GM19468 (cell line): ENCODE measurements at regions not wholly inside any gene's neighbourhood (a gene's known extent, or its start where the extent isn't known, plus 50 kb on each side); places are given as distances from the start of the nearest gene placed in this dataset.

Experiments used
- ATAC-seq: cut with Tn5 transposase; IDR thresholded peaks from one replicate; pipeline ENCODE4 v1.9.1; 2021; ENCODE audit warnings: mild to moderate bottlenecking, moderate library complexity, moderate number of reproducible peaks; ENCODE audit not compliant: unreplicated experiment; ENCODE audit errors: extremely low read depth

GRCh38 chr10:130364631-130365411, 228.6 kb downstream of the GLRX3 start:
- ATAC-seq = no peak

GRCh38 chr10:130368761-130369560, 232.8 kb downstream of the GLRX3 start:
- no peak for ATAC-seq

GRCh38 chr10:130369645-130370381, 233.6 kb downstream of the GLRX3 start:
- ATAC-seq = no peak

- ATAC-seq = no peak
These were observed 234.5 kb downstream of the GLRX3 start for GRCh38 chr10:130370721-130371120.

- ATAC-seq = no peak
These were observed 235.0 kb downstream of the GLRX3 start for GRCh38 chr10:130371156-130371555.

- no peak for ATAC-seq
These were observed 235.5 kb downstream of the GLRX3 start for GRCh38 chr10:130371666-130372065.

GRCh38 chr10:130372222-130372621, 236.0 kb downstream of the GLRX3 start:
- ATAC-seq = no peak

- ATAC-seq = no peak
These were observed 236.7 kb downstream of the GLRX3 start for GRCh38 chr10:130372866-130373265.

GRCh38 chr10:130377986-130378540, 241.9 kb downstream of the GLRX3 start:
- ATAC-seq = no peak

GRCh38 chr10:130378556-130379400, 242.6 kb downstream of the GLRX3 start:
- no peak for ATAC-seq

- no peak for ATAC-seq
These were observed 243.9 kb downstream of the GLRX3 start for GRCh38 chr10:130380056-130380455.

- ATAC-seq = no peak
These were observed 245.8 kb downstream of the GLRX3 start for GRCh38 chr10:130382031-130382430.

GRCh38 chr10:130387936-130388580, 251.9 kb downstream of the GLRX3 start:
- ATAC-seq = no peak

GRCh38 chr10:130388746-130389145, 252.6 kb downstream of the GLRX3 start:
- ATAC-seq = no peak

- no peak for ATAC-seq
These were observed 253.7 kb downstream of the GLRX3 start for GRCh38 chr10:130389906-130390305.

GRCh38 chr10:130392031-130392430, 255.8 kb downstream of the GLRX3 start:
- ATAC-seq = no peak

GRCh38 chr10:130393342-130393741, 257.2 kb downstream of the GLRX3 start:
- no peak for ATAC-seq

GRCh38 chr10:130394832-130395231, 258.6 kb downstream of the GLRX3 start:
- no peak for ATAC-seq
